Esophagus muscularis mucosa (tissue), 3 donors: ENCODE measurements at regions not wholly inside any gene's neighbourhood (a gene's known extent, or its start where the extent isn't known, plus 50 kb on each side); places are given as distances from the start of the nearest gene placed in this dataset.

Experiments used
- CTCF ChIP-seq, 3 experiments: fragments of 200-600 bp in 2 of 3; fragments of 450-650 bp in 1 of 3; sonication (generic) in 2 of 3; IDR thresholded peaks; one replicate each; pipeline ENCODE4 v1.5.1; 2017 to 2019; ENCODE audit warnings: antibody characterized with exemption in 3 of 3, mild to moderate bottlenecking in 2 of 3, moderate library complexity in 1 of 3
- POLR2A ChIP-seq: fragments of 450-650 bp; IDR thresholded peaks from one replicate; pipeline ENCODE4 v1.6.1; 2017; ENCODE audit warnings: antibody characterized with exemption, moderate library complexity, mild to moderate bottlenecking, low read depth

- TF ChIP-seq POLR2A (no peak), CTCF (IDR thresholded peaks at IDR 0.05) (no peak)
Observed at GRCh38 chr4:151811403-151811802, 50.6 kb upstream of the GATB start.
